ENCODE measurements at regions not wholly inside any gene's neighbourhood (a gene's known extent, or its start where the extent isn't known, plus 50 kb on each side); places are given as distances from the start of the nearest gene placed in this dataset.

GRCh38 chr1:219339466-219339865 is 165.8 kb downstream of the LYPLAL1 start:
- H3K4me2 ChIP-seq (ENCODE audit: low read depth, low read length, poor library complexity, severe bottlenecking), result no peak overlapping the region
- H3K27me3 ChIP-seq (ENCODE audit: insufficient read depth, low read length, poor library complexity, severe bottlenecking), result no peaks in the 10 kb centered on the region
- H3K4me1 ChIP-seq (ENCODE audit: insufficient read depth, low read length, poor library complexity, severe bottlenecking), result no peaks in the 10 kb centered on the region
- H3K4me3 ChIP-seq (ENCODE audit: low read length, poor library complexity, severe bottlenecking), result no peak overlapping the region
- H3K9me2 ChIP-seq (replicated peaks; ENCODE audit: low read depth, low read length), result no peaks in the 10 kb centered on the region
- no peaks in the 10 kb centered on the region for H3K36me3 ChIP-seq (ENCODE audit: insufficient read depth, low read length)
- H2AFZ ChIP-seq (ENCODE audit: low read length), result no peak overlapping the region
- no peaks in the 10 kb centered on the region for H3K79me2 ChIP-seq (ENCODE audit: insufficient read depth, low read length)
- no peak overlapping the region for H3K9ac ChIP-seq (ENCODE audit: low read depth, low read length, poor library complexity, severe bottlenecking)
- H3F3A ChIP-seq (ENCODE audit: low read depth), result no peaks in the 10 kb centered on the region
- TF ChIP-seq EZH2phosphoT487 (IDR thresholded peaks at IDR 0.05; ENCODE audit: borderline replicate concordance), result no peak
- no peak for TF ChIP-seq CTCF (conservative IDR thresholded peaks at IDR 0.05; ENCODE audit: low read length)
- no peaks in the 10 kb centered on the region for H4K20me1 ChIP-seq (ENCODE audit: insufficient read depth, low read length, poor library complexity, severe bottlenecking)
- H3K9me3 ChIP-seq (ENCODE audit: insufficient read depth, low read depth, low read length), result no peaks in the 10 kb centered on the region

GRCh38 chr1:219337588-219337987 is 163.9 kb downstream of the LYPLAL1 start:
- Histone ChIP-seq H3F3A (ENCODE audit: low read depth) (no peaks in the 10 kb centered on the region), H3K9ac (ENCODE audit: low read depth, low read length, poor library complexity, severe bottlenecking) (no peak overlapping the region), H3K9me3 (ENCODE audit: insufficient read depth, low read depth, low read length) (no peaks in the 10 kb centered on the region), H3K4me1 (ENCODE audit: insufficient read depth, low read length, poor library complexity, severe bottlenecking) (no peaks in the 10 kb centered on the region), H4K20me1 (ENCODE audit: insufficient read depth, low read length, poor library complexity, severe bottlenecking) (no peaks in the 10 kb centered on the region), H3K9me2 (replicated peaks; ENCODE audit: low read depth, low read length) (no peaks in the 10 kb centered on the region), H3K36me3 (ENCODE audit: insufficient read depth, low read length) (no peaks in the 10 kb centered on the region), H3K4me2 (ENCODE audit: low read depth, low read length, poor library complexity, severe bottlenecking) (no peak overlapping the region), H3K27me3 (ENCODE audit: insufficient read depth, low read length, poor library complexity, severe bottlenecking) (no peaks in the 10 kb centered on the region), H3K79me2 (ENCODE audit: insufficient read depth, low read length) (no peaks in the 10 kb centered on the region), H3K4me3 (ENCODE audit: low read length, poor library complexity, severe bottlenecking) (no peak overlapping the region), H2AFZ (ENCODE audit: low read length) (no peak overlapping the region)
- TF ChIP-seq EZH2phosphoT487 (IDR thresholded peaks at IDR 0.05; ENCODE audit: borderline replicate concordance) (no peak), CTCF (conservative IDR thresholded peaks at IDR 0.05; ENCODE audit: low read length) (no peak)

- H2AFZ ChIP-seq (ENCODE audit: low read length), result no peak overlapping the region
Observed at GRCh38 chr1:219333626-219334025, 159.9 kb downstream of the LYPLAL1 start.

More at GRCh38 chr1:219333626-219334025, 159.9 kb downstream of the LYPLAL1 start:
- no peak overlapping the region for H3K4me2 ChIP-seq (ENCODE audit: low read depth, low read length, poor library complexity, severe bottlenecking)
- TF ChIP-seq EZH2phosphoT487 (IDR thresholded peaks at IDR 0.05; ENCODE audit: borderline replicate concordance) (no peak), CTCF (conservative IDR thresholded peaks at IDR 0.05; ENCODE audit: low read length) (no peak)
- H3K9ac ChIP-seq (ENCODE audit: low read depth, low read length, poor library complexity, severe bottlenecking), result no peak overlapping the region
- H3K36me3 ChIP-seq (ENCODE audit: insufficient read depth, low read length), result no peaks in the 10 kb centered on the region
- no peaks in the 10 kb centered on the region for H4K20me1 ChIP-seq (ENCODE audit: insufficient read depth, low read length, poor library complexity, severe bottlenecking)
- no peaks in the 10 kb centered on the region for H3K27me3 ChIP-seq (ENCODE audit: insufficient read depth, low read length, poor library complexity, severe bottlenecking)
- no peaks in the 10 kb centered on the region for H3K9me2 ChIP-seq (replicated peaks; ENCODE audit: low read depth, low read length)
- H3K4me3 ChIP-seq (ENCODE audit: low read length, poor library complexity, severe bottlenecking), result no peak overlapping the region
- no peaks in the 10 kb centered on the region for H3K9me3 ChIP-seq (ENCODE audit: insufficient read depth, low read depth, low read length)
- H3K79me2 ChIP-seq (ENCODE audit: insufficient read depth, low read length), result no peaks in the 10 kb centered on the region
- H3K4me1 ChIP-seq (ENCODE audit: insufficient read depth, low read length, poor library complexity, severe bottlenecking), result no peaks in the 10 kb centered on the region
- H3F3A ChIP-seq (ENCODE audit: low read depth), result no peaks in the 10 kb centered on the region
